BJ (cell line): ENCODE measurements at regions not wholly inside any gene's neighbourhood (a gene's known extent, or its start where the extent isn't known, plus 50 kb on each side); places are given as distances from the start of the nearest gene placed in this dataset.

Experiments
- CTCF ChIA-PET: fragments of 350-600 bp; formaldehyde crosslinking; extraction: SDS; loops from one replicate; lab custom pipeline; 2021; ENCODE audit warnings: antibody characterized with exemption, inconsistent platforms; lab: Yijun Ruan, JAX
- POLR2A ChIA-PET: fragments of 300-600 bp; sonication (Branson Sonifier 250); formaldehyde crosslinking; extraction: SDS; loops from one replicate; lab custom pipeline; 2021; ENCODE audit warnings: antibody characterized with exemption; lab: Charles Lee
- DNase-seq: peaks from one replicate; pipeline ENCODE4 v3.0.0-alpha.2; 2011; ENCODE audit warnings: low read depth
- H3K27me3 ChIP-seq: 2 replicates; pipeline ENCODE4 v1.6.0; 2011; ENCODE audit warnings: low read length; ENCODE audit not compliant: control insufficient read depth, insufficient read depth
- H3K36me3 ChIP-seq: 2 replicates; pipeline ENCODE4 v1.5.1; 2011; ENCODE audit warnings: low read length; ENCODE audit not compliant: control insufficient read depth, insufficient read depth
- H3K4me3 ChIP-seq: 2 replicates; pipeline ENCODE4 v1.5.1; 2011; ENCODE audit warnings: low read depth, mild to moderate bottlenecking, control low read depth, low read length
- TF ChIP-seq, protein P1 (sequence below): IDR thresholded peaks from 2 replicates; pipeline ENCODE4 v1.5.1; 2011; ENCODE audit warnings: low read depth, mild to moderate bottlenecking, control low read depth, inconsistent platforms, low read length, moderate library complexity; ENCODE audit not compliant: insufficient read depth

DNA sequence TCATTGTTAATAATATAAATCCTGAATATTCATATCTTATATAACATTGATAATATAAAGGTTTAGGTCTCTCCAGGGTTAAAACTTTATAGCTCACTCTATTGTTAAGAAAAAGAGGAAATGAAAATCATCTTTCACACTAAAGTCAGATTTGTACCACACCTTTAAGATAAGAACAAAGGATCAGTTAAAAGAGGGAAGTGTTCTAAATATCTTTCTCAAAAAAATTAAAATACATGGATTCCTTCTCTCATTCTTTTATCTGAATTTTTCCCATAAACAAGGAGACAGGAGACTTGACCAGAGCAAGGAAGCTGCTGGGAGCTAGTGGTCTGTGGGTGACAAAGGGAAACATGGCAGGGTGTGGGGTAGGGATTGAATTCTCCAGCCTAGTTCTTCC is 323.0 kb upstream of the CPXCR1 start:
- Histone ChIP-seq H3K36me3 (no peaks in the 10 kb centered on the region), H3K4me3 (no peak overlapping the region), H3K27me3 (no peaks in the 10 kb centered on the region)
- ChIA-PET POLR2A (no interaction called here), CTCF (no interaction called here)
- TF ChIP-seq, protein P1, sequence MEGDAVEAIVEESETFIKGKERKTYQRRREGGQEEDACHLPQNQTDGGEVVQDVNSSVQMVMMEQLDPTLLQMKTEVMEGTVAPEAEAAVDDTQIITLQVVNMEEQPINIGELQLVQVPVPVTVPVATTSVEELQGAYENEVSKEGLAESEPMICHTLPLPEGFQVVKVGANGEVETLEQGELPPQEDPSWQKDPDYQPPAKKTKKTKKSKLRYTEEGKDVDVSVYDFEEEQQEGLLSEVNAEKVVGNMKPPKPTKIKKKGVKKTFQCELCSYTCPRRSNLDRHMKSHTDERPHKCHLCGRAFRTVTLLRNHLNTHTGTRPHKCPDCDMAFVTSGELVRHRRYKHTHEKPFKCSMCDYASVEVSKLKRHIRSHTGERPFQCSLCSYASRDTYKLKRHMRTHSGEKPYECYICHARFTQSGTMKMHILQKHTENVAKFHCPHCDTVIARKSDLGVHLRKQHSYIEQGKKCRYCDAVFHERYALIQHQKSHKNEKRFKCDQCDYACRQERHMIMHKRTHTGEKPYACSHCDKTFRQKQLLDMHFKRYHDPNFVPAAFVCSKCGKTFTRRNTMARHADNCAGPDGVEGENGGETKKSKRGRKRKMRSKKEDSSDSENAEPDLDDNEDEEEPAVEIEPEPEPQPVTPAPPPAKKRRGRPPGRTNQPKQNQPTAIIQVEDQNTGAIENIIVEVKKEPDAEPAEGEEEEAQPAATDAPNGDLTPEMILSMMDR = no peak
- DNase-seq = no peak

DNA sequence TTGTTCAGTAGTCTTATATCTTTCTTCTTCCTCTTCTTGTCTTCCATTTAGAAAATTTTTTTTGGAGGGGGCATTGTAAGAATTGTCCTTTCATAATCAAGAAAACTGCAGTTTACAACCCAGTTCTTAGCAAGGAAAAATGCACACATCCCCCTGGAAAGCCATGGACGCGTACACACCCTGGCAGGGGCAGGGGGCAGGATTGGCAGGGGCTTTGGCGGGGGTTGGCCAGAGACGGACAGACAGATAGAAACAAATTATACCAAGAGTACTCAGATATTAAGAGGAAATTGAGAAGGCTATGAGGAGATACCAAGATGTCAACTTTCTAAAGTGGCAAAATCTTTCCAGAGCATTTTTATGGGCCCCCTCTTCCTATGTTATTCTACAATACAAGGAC is 322.5 kb upstream of the CPXCR1 start:
- CTCF ChIA-PET = no interaction called here
- H3K27me3 ChIP-seq = no peaks in the 10 kb centered on the region
- DNase-seq = no peak
- no peak overlapping the region for H3K4me3 ChIP-seq
- TF ChIP-seq, protein P1 = no peak
- no peaks in the 10 kb centered on the region for H3K36me3 ChIP-seq
- POLR2A ChIA-PET = no interaction called here

DNA sequence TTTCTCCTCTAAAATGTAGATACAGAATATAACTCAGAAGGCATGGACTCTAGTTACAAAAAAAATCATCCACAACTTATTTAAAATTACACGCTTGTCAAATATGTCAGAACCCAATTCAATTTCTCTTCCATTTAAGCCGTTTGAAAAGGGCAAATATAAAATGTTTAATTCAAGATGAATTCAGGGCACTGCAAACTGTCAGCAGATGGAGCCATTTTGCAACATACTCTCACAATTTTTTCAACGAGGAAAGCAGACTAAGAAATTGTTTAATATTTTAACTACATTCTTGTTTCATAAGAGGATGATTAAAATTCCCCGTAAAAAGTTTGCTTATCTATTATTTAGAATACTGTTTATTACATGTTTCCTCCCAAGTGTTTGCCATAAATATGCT is 321.3 kb upstream of the CPXCR1 start:
- ChIA-PET POLR2A (no interaction called here), CTCF (no interaction called here)
- no peak overlapping the region for H3K4me3 ChIP-seq
- TF ChIP-seq, protein P1 = no peak
- no peak for DNase-seq
- H3K36me3 ChIP-seq = no peaks in the 10 kb centered on the region
- H3K27me3 ChIP-seq = no peaks in the 10 kb centered on the region

DNA sequence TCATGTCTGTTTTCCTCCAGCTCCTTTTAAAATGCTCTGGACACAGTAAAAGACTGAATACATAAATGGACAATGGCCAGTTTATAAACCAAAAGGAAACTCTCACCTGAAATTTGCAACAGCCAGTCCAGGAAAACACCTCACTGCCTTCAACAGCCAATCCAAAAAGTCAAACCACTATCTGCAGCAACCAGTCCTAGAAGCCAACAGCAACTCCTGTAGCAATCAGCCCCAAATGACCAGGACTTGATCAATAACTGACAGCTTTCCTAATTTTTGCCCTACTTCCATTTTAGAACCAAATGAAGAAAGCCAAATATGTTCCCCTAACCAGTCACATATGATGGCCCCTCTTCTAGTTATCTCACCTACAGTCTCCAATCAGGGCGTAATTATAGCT is 309.5 kb upstream of the CPXCR1 start:
- POLR2A ChIA-PET = no interaction called here
- Histone ChIP-seq H3K4me3 (no peak overlapping the region), H3K27me3 (no peaks in the 10 kb centered on the region), H3K36me3 (no peaks in the 10 kb centered on the region)
- TF ChIP-seq, protein P1 = no peak
- no peak for DNase-seq
- CTCF ChIA-PET = no interaction called here

DNA sequence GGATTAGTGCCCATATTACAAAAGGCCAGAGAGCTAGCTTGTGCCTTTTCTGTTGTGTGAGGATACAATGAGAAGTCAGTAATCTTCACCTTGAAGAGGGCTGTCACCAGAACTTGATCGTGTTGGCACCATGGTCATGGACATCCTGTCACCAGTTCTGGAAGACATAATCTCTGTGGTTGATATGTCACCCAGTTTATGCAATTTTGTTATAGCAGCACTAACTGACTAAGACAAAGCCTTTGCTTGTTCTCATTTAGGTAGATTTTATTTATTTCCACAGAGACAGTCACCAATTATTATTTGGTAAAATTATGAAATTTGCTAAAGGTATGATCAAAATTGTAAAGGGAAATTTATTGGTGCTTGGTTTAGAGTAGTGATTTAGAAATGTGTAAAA is 308.8 kb upstream of the CPXCR1 start:
- no peaks in the 10 kb centered on the region for H3K36me3 ChIP-seq
- POLR2A ChIA-PET = no interaction called here
- CTCF ChIA-PET = no interaction called here
- no peak overlapping the region for H3K4me3 ChIP-seq
- no peaks in the 10 kb centered on the region for H3K27me3 ChIP-seq
- no peak for DNase-seq
- TF ChIP-seq, protein P1 = no peak
